Ovary (tissue), 7 donors: ENCODE measurements at regions not wholly inside any gene's neighbourhood (a gene's known extent, or its start where the extent isn't known, plus 50 kb on each side); places are given as distances from the start of the nearest gene placed in this dataset.

Source experiments
- DNase-seq, 5 donors: peaks; one replicate each; pipeline ENCODE4 v3.0.0-alpha.2; 2019 to 2020
- H3K27ac ChIP-seq, 2 donors: fragments of 200-600 bp; one replicate each; pipeline versions ENCODE4 v1.5.1 to v1.8.0; 2019 to 2022
- H3K27me3 ChIP-seq: fragments of 200-600 bp; one replicate; pipeline ENCODE4 v1.8.0; 2022
- H3K36me3 ChIP-seq: fragments of 200-600 bp; sonication (generic); one replicate; pipeline ENCODE4 v1.5.1; 2019
- H3K4me1 ChIP-seq: one replicate; pipeline ENCODE4 v1.8.1; 2013; ENCODE audit warnings: mild to moderate bottlenecking, moderate library complexity; ENCODE audit not compliant: insufficient read depth
- H3K4me3 ChIP-seq: fragments of 200-600 bp; sonication (generic); one replicate; pipeline ENCODE4 v1.5.1; 2017
- H3K9me3 ChIP-seq, 2 donors: fragments of 200-600 bp in 1 of 2; sonication (generic) in 1 of 2; one replicate each; pipeline versions ENCODE4 v1.5.1 to v1.8.1; 2013 to 2019; ENCODE audit warnings: mild to moderate bottlenecking in 1 of 2, moderate library complexity in 1 of 2
- EP300 ChIP-seq: sonication (generic); formaldehyde crosslinking; IDR thresholded peaks from one replicate; pipeline ENCODE4 v1.6.1; 2017; ENCODE audit warnings: antibody characterized with exemption
- POLR2A ChIP-seq: fragments of 450-650 bp; IDR thresholded peaks from one replicate; pipeline ENCODE4 v1.6.1; 2017; ENCODE audit warnings: antibody characterized with exemption, mild to moderate bottlenecking, moderate library complexity
- WGBS, 3 donors: extraction: QIAGEN DNeasy Blood & Tissue Kit in 1 of 3; methylation state at CpG; one replicate each; pipeline versions ENCODE4 v1.1.5 to v1.1.7; 2013 to 2017; 5-methylcytosine and 5-hydroxymethylcytosine counted together
- intact Hi-C, 4 donors: fragments of 100-400 bp; cut with DNase I; formaldehyde crosslinking; loops; one replicate each; pipeline versions ENCODE4 v1.11.0 to v1.15.1; 2022 to 2023
- TF ChIP-seq, protein P1 (sequence below), 3 donors: fragments of 450-650 bp in 2 of 3; fragments of 200-600 bp in 1 of 3; IDR thresholded peaks; one replicate each; pipeline versions ENCODE4 v1.5.1 to v1.8.0; 2016 to 2022; ENCODE audit warnings: antibody characterized with exemption in 3 of 3, mild to moderate bottlenecking in 1 of 3
- donor health status: DM: no; HTN: no; CAD: no; lungs with moderate emphysema.
- donor health status: DM: no; HTN: no; CAD: no.
- donor health status: Bipolar disorder and iron deficiency.
- donor health status: DM: no; HTN: no; CAD: no.
- donor health status: DM: yes; HTN: yes; CAD: no.

DNA sequence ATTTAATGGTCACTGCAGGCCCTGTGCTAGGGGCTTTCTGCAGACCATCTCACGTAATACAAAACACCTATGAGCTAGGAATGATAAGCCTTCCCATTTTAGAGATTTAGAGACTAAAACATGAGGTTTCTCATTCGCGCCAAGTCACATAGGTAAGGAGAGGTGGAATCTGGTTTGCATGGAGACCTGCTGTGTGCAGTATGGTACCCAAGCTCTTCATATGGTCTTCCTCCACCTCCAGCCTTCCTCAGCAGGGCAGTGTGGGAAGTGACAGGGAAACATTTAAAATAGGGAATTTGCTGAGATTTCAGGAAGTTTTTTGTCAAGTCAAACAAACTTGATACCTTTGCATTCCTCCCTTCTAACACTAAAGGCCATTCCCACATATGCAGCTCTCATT lies 337.6 kb downstream of the IL20RB start:
- DNase-seq: no peak
- Histone ChIP-seq H3K27me3 (no peaks in the 10 kb centered on the region), H3K4me3 (no peak overlapping the region), H3K4me1 (no peaks in the 10 kb centered on the region), H3K27ac (no peak overlapping the region), H3K36me3 (no peaks in the 10 kb centered on the region), H3K9me3 (no peaks in the 10 kb centered on the region)
- intact Hi-C loops: no loop called here
- 85 to 95% (median 90%) methylated on average over 3 of the region's 3 CpGs for WGBS, 3 donors
- TF ChIP-seq EP300: no peak
- TF ChIP-seq, protein P1, sequence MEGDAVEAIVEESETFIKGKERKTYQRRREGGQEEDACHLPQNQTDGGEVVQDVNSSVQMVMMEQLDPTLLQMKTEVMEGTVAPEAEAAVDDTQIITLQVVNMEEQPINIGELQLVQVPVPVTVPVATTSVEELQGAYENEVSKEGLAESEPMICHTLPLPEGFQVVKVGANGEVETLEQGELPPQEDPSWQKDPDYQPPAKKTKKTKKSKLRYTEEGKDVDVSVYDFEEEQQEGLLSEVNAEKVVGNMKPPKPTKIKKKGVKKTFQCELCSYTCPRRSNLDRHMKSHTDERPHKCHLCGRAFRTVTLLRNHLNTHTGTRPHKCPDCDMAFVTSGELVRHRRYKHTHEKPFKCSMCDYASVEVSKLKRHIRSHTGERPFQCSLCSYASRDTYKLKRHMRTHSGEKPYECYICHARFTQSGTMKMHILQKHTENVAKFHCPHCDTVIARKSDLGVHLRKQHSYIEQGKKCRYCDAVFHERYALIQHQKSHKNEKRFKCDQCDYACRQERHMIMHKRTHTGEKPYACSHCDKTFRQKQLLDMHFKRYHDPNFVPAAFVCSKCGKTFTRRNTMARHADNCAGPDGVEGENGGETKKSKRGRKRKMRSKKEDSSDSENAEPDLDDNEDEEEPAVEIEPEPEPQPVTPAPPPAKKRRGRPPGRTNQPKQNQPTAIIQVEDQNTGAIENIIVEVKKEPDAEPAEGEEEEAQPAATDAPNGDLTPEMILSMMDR (IDR thresholded peaks at IDR 0.05): no peak
- no peak for TF ChIP-seq POLR2A

DNA sequence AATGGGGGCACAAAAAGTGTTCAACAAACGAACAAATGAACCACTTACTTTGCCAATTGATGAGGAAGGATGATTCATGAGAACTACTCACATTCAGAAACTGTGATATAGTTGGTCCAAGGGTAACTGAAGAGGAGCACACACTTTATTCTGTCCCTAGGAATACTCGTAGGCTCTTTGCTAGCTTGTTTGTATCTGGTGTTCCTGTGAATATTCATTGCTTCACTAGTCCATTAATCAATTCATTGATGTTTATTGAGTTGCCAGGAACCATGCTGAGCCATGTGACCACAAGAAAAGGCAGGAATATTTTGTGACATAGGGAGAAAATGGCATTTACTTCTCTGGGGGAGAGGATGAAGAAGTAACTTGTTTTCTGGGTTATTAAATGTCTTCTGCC lies 338.3 kb downstream of the IL20RB start:
- H3K4me3 ChIP-seq: no peak overlapping the region
- TF ChIP-seq, protein P1 (IDR thresholded peaks at IDR 0.05): no peak
- TF ChIP-seq EP300: no peak
- no peak for TF ChIP-seq POLR2A
- no peak for DNase-seq
- WGBS, 3 donors: 68 to 90% (median 85%) methylated on average over 2 of the region's 2 CpGs
- H3K9me3 ChIP-seq: no peaks in the 10 kb centered on the region
- no peak overlapping the region for H3K27ac ChIP-seq
- H3K4me1 ChIP-seq: no peaks in the 10 kb centered on the region
- intact Hi-C loops: no loop called here
- H3K27me3 ChIP-seq: no peaks in the 10 kb centered on the region
- H3K36me3 ChIP-seq: no peaks in the 10 kb centered on the region

DNA sequence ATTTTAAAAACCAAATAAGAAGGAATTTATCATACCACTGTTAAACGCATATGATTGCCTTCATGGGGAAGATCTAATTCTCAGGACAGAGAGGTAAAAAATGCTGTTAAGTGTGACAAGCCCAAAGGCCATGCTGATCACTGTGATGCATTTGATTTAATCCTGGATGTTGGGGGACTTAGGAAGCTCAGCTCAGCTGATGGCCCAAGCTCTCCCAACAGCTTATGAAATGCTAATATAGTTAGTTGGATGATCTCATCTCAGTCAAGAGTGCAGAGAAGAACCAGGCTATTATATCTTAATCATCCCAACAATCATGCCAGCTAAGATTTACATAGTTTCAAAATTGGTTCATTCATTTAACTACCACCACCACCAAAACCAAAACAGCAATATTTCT lies 340.0 kb downstream of the IL20RB start:
- no peaks in the 10 kb centered on the region for H3K36me3 ChIP-seq
- 43 to 78% (median 52%) methylated on average over 1 of the region's 1 CpG for WGBS, 3 donors
- no peaks in the 10 kb centered on the region for H3K9me3 ChIP-seq
- DNase-seq: no peak
- no peak for TF ChIP-seq POLR2A
- TF ChIP-seq, protein P1 (IDR thresholded peaks at IDR 0.05): no peak
- TF ChIP-seq EP300: no peak
- no peak overlapping the region for H3K27ac ChIP-seq
- H3K4me3 ChIP-seq: no peak overlapping the region
- H3K4me1 ChIP-seq: no peaks in the 10 kb centered on the region
- intact Hi-C loops: no loop called here
- H3K27me3 ChIP-seq: no peaks in the 10 kb centered on the region

DNA sequence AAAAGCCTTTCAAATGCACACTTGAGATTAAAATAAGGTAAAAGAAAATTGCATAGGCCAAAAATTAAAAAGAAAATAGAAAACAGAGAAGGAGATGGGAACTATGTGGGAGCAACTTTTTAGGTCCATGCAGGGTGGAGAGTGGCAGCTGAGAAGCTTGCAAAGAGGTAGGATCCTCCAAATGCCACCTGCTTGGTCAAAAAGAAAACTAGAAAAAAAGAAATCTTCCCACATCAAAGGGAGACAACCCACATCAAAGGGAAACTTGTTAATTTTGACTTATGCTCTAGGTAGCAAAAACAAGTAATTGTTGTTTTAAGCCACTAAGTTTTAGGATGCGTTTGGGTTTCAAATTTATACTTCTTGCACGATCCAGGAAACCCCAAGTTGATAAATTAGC lies 342.9 kb downstream of the IL20RB start:
- intact Hi-C loops: no loop called here
- Histone ChIP-seq H3K4me1 (no peaks in the 10 kb centered on the region), H3K27me3 (no peaks in the 10 kb centered on the region), H3K36me3 (no peaks in the 10 kb centered on the region), H3K4me3 (no peak overlapping the region), H3K9me3 (peaks cover 0 to 3% of the 10 kb centered on the region in 2 donors), H3K27ac (no peak overlapping the region)
- TF ChIP-seq POLR2A (no peak), EP300 (no peak)
- TF ChIP-seq, protein P1 (IDR thresholded peaks at IDR 0.05): no peak
- WGBS, 3 donors: 49 to 50% (median 49%) methylated on average over 2 of the region's 2 CpGs
- no peak for DNase-seq
